DND-41 (cell line): ENCODE measurements at regions not wholly inside any gene's neighbourhood (a gene's known extent, or its start where the extent isn't known, plus 50 kb on each side); places are given as distances from the start of the nearest gene placed in this dataset.

Experiments used
- ATAC-seq: fragments of 200-7000 bp; cut with Tn5 transposase; 3 replicates; pipeline ENCODE4 v1.9.1; 2021; ENCODE audit warnings: low read depth; ENCODE audit not compliant: insufficient read depth
- DNase-seq: peaks from one replicate; pipeline ENCODE4 v3.0.0-alpha.2; 2020
- H2AFZ ChIP-seq: 2 replicates; pipeline ENCODE4 v1.6.0; 2012; ENCODE audit warnings: low read depth, low read length
- H3K27ac ChIP-seq: 2 replicates; pipeline ENCODE4 v1.5.1; 2012; ENCODE audit warnings: low read length, inconsistent platforms
- H3K27me3 ChIP-seq: fragments of 200-600 bp; sonication (generic); 2 replicates; pipeline ENCODE4 v1.6.0; 2012; ENCODE audit warnings: low read length, mild to moderate bottlenecking, inconsistent platforms; ENCODE audit not compliant: insufficient read depth, poor library complexity
- H3K36me3 ChIP-seq: 2 replicates; pipeline ENCODE4 v1.5.1; 2012; ENCODE audit warnings: low read length, inconsistent platforms; ENCODE audit not compliant: insufficient read depth
- H3K4me1 ChIP-seq: 2 replicates; pipeline ENCODE4 v1.5.1; 2012; ENCODE audit warnings: mild to moderate bottlenecking, low read length; ENCODE audit not compliant: insufficient read depth
- H3K4me2 ChIP-seq: 2 replicates; pipeline ENCODE4 v1.6.0; 2012; ENCODE audit warnings: mild to moderate bottlenecking, moderate library complexity, low read length, inconsistent platforms; ENCODE audit not compliant: insufficient read depth
- H3K4me3 ChIP-seq, 2 experiments: fragments of 200-600 bp in 1 of 2; shearing (Covaris generic) in 1 of 2; 2 replicates each; pipeline ENCODE4 v1.5.1; 2012 to 2016; ENCODE audit warnings: inconsistent platforms in 2 of 2, low read length in 2 of 2, mild to moderate bottlenecking in 2 of 2, low read depth in 1 of 2, moderate library complexity in 1 of 2
- H3K79me2 ChIP-seq: 2 replicates; pipeline ENCODE4 v1.6.0; 2012; ENCODE audit warnings: low read length, inconsistent platforms; ENCODE audit not compliant: insufficient read depth
- H3K9ac ChIP-seq: 2 replicates; pipeline ENCODE4 v1.6.0; 2012; ENCODE audit warnings: low read depth, mild to moderate bottlenecking, inconsistent platforms, low read length, moderate library complexity
- H3K9me3 ChIP-seq: 2 replicates; pipeline ENCODE4 v1.5.1; 2012; ENCODE audit warnings: low read length, moderate library complexity, mild to moderate bottlenecking, inconsistent platforms; ENCODE audit not compliant: insufficient read depth, severe bottlenecking
- H4K20me1 ChIP-seq: 2 replicates; pipeline ENCODE4 v1.6.0; 2012; ENCODE audit warnings: low read length; ENCODE audit not compliant: insufficient read depth
- CTCF ChIP-seq: IDR thresholded peaks from 2 replicates; pipeline ENCODE4 v1.5.1; 2012; ENCODE audit warnings: borderline replicate concordance, low read length, moderate library complexity, mild to moderate bottlenecking; ENCODE audit not compliant: poor library complexity, severe bottlenecking; ENCODE audit errors: extremely low read depth
- EZH2 ChIP-seq: IDR thresholded peaks from 3 replicates; pipeline ENCODE4 v1.6.1; 2012; ENCODE audit warnings: borderline replicate concordance, low read depth, mild to moderate bottlenecking, moderate library complexity, low read length, inconsistent platforms; ENCODE audit not compliant: severe bottlenecking

- Histone ChIP-seq H3K27me3 (peaks cover 3% of the 10 kb centered on the region), H2AFZ (no peak overlapping the region), H3K9me3 (no peaks in the 10 kb centered on the region), H3K4me2 (no peak overlapping the region), H3K79me2 (no peaks in the 10 kb centered on the region), H3K4me3 (no peak overlapping the region), H3K27ac (no peak overlapping the region), H3K4me1 (peaks cover 3% of the 10 kb centered on the region; the same call in 1 of the 2 replicates), H3K36me3 (no peaks in the 10 kb centered on the region), H4K20me1 (no peaks in the 10 kb centered on the region), H3K9ac (no peak overlapping the region)
- TF ChIP-seq EZH2 (no peak), CTCF (no peak)
- ATAC-seq = no peak
- DNase-seq = no peak
Observed at GRCh38 chr1:181191494-181192040, 103.1 kb downstream of the IER5 start.

- no peak for ATAC-seq
- no peak overlapping the region for H3K27ac ChIP-seq
- DNase-seq = no peak
- H3K36me3 ChIP-seq = no peaks in the 10 kb centered on the region
- H2AFZ ChIP-seq = no peak overlapping the region
- H3K9ac ChIP-seq = no peak overlapping the region
- H3K4me2 ChIP-seq = no peak overlapping the region
- H3K27me3 ChIP-seq = peaks cover 3% of the 10 kb centered on the region
- no peaks in the 10 kb centered on the region for H3K79me2 ChIP-seq
- H3K9me3 ChIP-seq = no peaks in the 10 kb centered on the region
- no peaks in the 10 kb centered on the region for H4K20me1 ChIP-seq
- no peak overlapping the region for H3K4me3 ChIP-seq
- peaks cover 3% of the 10 kb centered on the region; the same call in 1 of the 2 replicates for H3K4me1 ChIP-seq
- TF ChIP-seq CTCF = no peak
- no peak for TF ChIP-seq EZH2
Observed at GRCh38 chr1:181192316-181192715, 103.8 kb downstream of the IER5 start.

GRCh38 chr1:181202986-181203555 is 114.6 kb downstream of the IER5 start:
- H3K27me3 ChIP-seq = peaks cover 21% of the 10 kb centered on the region
- no peak overlapping the region for H2AFZ ChIP-seq
- no peaks in the 10 kb centered on the region for H3K9me3 ChIP-seq
- no peaks in the 10 kb centered on the region for H3K36me3 ChIP-seq
- H3K79me2 ChIP-seq = no peaks in the 10 kb centered on the region
- no peak for ATAC-seq
- no peaks in the 10 kb centered on the region for H4K20me1 ChIP-seq
- no peak overlapping the region for H3K27ac ChIP-seq
- no peak overlapping the region for H3K9ac ChIP-seq
- no peak for DNase-seq
- no peak overlapping the region for H3K4me3 ChIP-seq
- TF ChIP-seq EZH2 (no peak), CTCF (no peak)
- H3K4me2 ChIP-seq = no peak overlapping the region
- no peaks in the 10 kb centered on the region for H3K4me1 ChIP-seq
